WERI-Rb-1 (cell line): ENCODE measurements at regions not wholly inside any gene's neighbourhood (a gene's known extent, or its start where the extent isn't known, plus 50 kb on each side); places are given as distances from the start of the nearest gene placed in this dataset.
A peak's percentile ranks its signal among the peaks of the same experiment; 100 is the strongest.

Experiments used
- DNase-seq: peaks from one replicate; pipeline ENCODE4 v3.0.0-alpha.2; 2020
- H3K27ac ChIP-seq: fragments of 250-450 bp; sonication (Bioruptor Pico); 2 replicates; pipeline ENCODE4 v1.5.1; 2020; ENCODE audit warnings: mild to moderate bottlenecking, moderate library complexity
- H3K27me3 ChIP-seq: fragments of 250-450 bp; sonication (Bioruptor Pico); 2 replicates; pipeline ENCODE4 v1.5.1; 2021; ENCODE audit warnings: mild to moderate bottlenecking, low read depth, moderate library complexity; ENCODE audit not compliant: insufficient read depth, severe bottlenecking
- H3K36me3 ChIP-seq: fragments of 250-450 bp; sonication (Bioruptor Pico); 2 replicates; pipeline ENCODE4 v1.5.1; 2020; ENCODE audit warnings: mild to moderate bottlenecking, moderate library complexity
- H3K4me3 ChIP-seq: 2 replicates; pipeline ENCODE4 v1.5.1; 2011; ENCODE audit warnings: low read depth, mild to moderate bottlenecking, control low read depth, low read length
- H3K9me3 ChIP-seq: fragments of 250-450 bp; sonication (Bioruptor Pico); 2 replicates; pipeline ENCODE4 v1.5.1; 2021; ENCODE audit warnings: mild to moderate bottlenecking, moderate library complexity; ENCODE audit not compliant: severe bottlenecking
- CTCF ChIP-seq: IDR thresholded peaks from 2 replicates; pipeline ENCODE4 v1.5.1; 2011; ENCODE audit warnings: low read depth, mild to moderate bottlenecking, control low read depth, inconsistent platforms, low read length

GRCh38 chr9:103364753-103365152 lies 369.6 kb downstream of the CYLC2 start:
- Histone ChIP-seq H3K36me3 (no peaks in the 10 kb centered on the region), H3K9me3 (no peaks in the 10 kb centered on the region), H3K27me3 (no peaks in the 10 kb centered on the region), H3K4me3 (no peak overlapping the region), H3K27ac (no peak overlapping the region)
- no peak for TF ChIP-seq CTCF
- DNase-seq = no peak

DNA sequence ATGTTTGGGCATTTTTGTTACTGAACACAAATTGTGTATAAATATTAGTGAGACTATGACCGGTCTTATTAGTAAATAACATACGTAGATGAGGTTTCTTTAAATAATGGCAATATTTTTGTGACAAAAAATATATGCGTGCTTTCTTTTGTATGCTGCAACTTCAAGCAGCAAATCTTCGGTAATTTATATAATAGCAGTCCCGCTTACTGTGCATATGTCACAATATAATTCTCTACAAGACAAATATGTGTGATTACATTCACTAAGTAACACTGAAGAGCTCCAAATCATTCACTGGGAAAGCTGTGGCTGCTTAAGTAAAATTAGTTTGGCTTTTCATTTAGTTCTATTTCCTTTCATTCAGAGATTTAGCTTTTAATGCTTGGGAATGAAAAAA lies 376.0 kb downstream of the CYLC2 start:
- TF ChIP-seq CTCF = no peak

GRCh38 chr9:103372828-103373227 lies 377.7 kb downstream of the CYLC2 start:
- no peak overlapping the region for H3K4me3 ChIP-seq
- H3K9me3 ChIP-seq = no peaks in the 10 kb centered on the region
- H3K27me3 ChIP-seq = no peaks in the 10 kb centered on the region
- H3K36me3 ChIP-seq = no peaks in the 10 kb centered on the region
- no peak overlapping the region for H3K27ac ChIP-seq
- no peak for TF ChIP-seq CTCF
- DNase-seq = no peak

More for the DNA sequence above, 376.0 kb downstream of the CYLC2 start:
- Histone ChIP-seq H3K27me3 (no peaks in the 10 kb centered on the region), H3K36me3 (no peaks in the 10 kb centered on the region), H3K4me3 (no peak overlapping the region), H3K9me3 (no peaks in the 10 kb centered on the region), H3K27ac (no peak overlapping the region)
- no peak for DNase-seq

GRCh38 chr9:103377667-103378066 lies 382.5 kb downstream of the CYLC2 start:
- Histone ChIP-seq H3K27ac (no peak overlapping the region), H3K36me3 (no peaks in the 10 kb centered on the region), H3K4me3 (no peak overlapping the region), H3K9me3 (no peaks in the 10 kb centered on the region), H3K27me3 (no peaks in the 10 kb centered on the region)
- no peak for DNase-seq
- TF ChIP-seq CTCF = no peak

DNA sequence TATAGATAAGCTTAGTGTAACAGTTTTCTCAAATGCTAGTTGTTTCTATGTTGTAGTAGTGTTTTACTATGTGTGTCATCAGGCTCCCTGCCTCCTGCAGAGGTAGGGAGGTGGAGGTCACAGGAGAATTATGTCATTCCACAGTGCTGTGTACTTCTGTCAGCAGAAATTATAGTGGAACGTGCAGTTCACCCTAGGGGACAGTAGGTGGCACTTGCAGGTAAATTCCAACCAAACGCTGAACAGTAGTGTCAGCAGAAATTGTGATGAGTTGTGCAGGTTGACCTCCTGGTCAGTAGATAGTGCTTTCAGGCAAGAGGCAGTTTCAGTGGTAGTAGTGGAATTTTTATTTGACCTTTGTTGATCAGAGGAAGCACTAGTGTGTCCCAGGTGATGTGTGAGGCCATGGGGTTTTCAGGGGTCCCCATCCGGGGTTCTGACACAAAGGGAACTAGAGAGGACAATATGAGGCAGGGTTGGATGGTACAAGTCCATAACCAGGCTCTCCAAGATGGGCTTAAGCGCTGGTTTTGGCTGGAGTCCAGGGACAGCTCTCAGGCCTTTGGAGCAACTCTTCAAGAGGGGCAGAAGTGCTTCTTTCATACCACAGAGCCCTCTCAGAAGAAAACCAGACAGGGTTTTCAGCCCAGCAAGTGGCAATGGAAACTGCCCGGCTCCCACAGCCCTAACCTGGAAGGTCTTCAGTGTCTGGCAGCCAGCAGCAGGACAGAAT lies 402.9 kb downstream of the CYLC2 start:
- H3K27me3 ChIP-seq = no peaks in the 10 kb centered on the region
- H3K9me3 ChIP-seq = no peaks in the 10 kb centered on the region
- peak; percentile 74 for DNase-seq
- H3K4me3 ChIP-seq = no peak overlapping the region
- H3K27ac ChIP-seq = no peak overlapping the region
- H3K36me3 ChIP-seq = no peaks in the 10 kb centered on the region
- peak; percentile 86 for TF ChIP-seq CTCF

- no peak for TF ChIP-seq CTCF
- H3K36me3 ChIP-seq = no peaks in the 10 kb centered on the region
- no peaks in the 10 kb centered on the region for H3K27me3 ChIP-seq
- H3K27ac ChIP-seq = no peak overlapping the region
- H3K9me3 ChIP-seq = no peaks in the 10 kb centered on the region
- no peak overlapping the region for H3K4me3 ChIP-seq
- no peak for DNase-seq
Observed at GRCh38 chr9:103399535-103399934, 404.4 kb downstream of the CYLC2 start.
